ENCODE measurements at regions not wholly inside any gene's neighbourhood (a gene's known extent, or its start where the extent isn't known, plus 50 kb on each side); places are given as distances from the start of the nearest gene placed in this dataset.

- no peak for TF ChIP-seq POLR2A (IDR thresholded peaks at IDR 0.05; ENCODE audit: low read depth, low read length)
- TF ChIP-seq POLR2AphosphoS5 (IDR thresholded peaks at IDR 0.05; ENCODE audit: low read depth, low read length), result no peak
Observed at GRCh38 chr4:32454482-32454881, 1734.3 kb downstream of the PCDH7 start.
